Calu3 (cell line): ENCODE measurements at regions not wholly inside any gene's neighbourhood (a gene's known extent, or its start where the extent isn't known, plus 50 kb on each side); places are given as distances from the start of the nearest gene placed in this dataset.

Experiments used
- BruUV-seq: library from RNA; stranded (reverse); fragments of 400-500 nt; replicated peaks from 2 replicates; lab custom pipeline; 2021; lab: Mats Ljungman, UMichigan
- CTCF ChIA-PET: fragments of 300-600 bp; sonication (Branson Sonifier 250); formaldehyde crosslinking; loops from one replicate; lab custom pipeline; 2022; ENCODE audit warnings: antibody characterized with exemption; lab: Charles Lee
- DNase-seq: peaks from one replicate; pipeline ENCODE4 v3.0.0; 2022
- H3K27ac Mint-ChIP-seq: one replicate; pipeline ENCODE4 v1.8.0; 2022; ENCODE audit warnings: mixed read lengths; ENCODE audit not compliant: unreplicated experiment
- H3K27me3 Mint-ChIP-seq: one replicate; pipeline ENCODE4 v1.8.0; 2022; ENCODE audit warnings: mixed read lengths; ENCODE audit not compliant: unreplicated experiment
- H3K36me3 Mint-ChIP-seq: one replicate; pipeline ENCODE4 v1.8.0; 2022; ENCODE audit warnings: mild to moderate bottlenecking, moderate library complexity, mixed read lengths; ENCODE audit not compliant: insufficient read depth, unreplicated experiment
- H3K4me1 Mint-ChIP-seq: one replicate; pipeline ENCODE4 v1.8.0; 2022; ENCODE audit warnings: mild to moderate bottlenecking, low read depth, mixed read lengths; ENCODE audit not compliant: unreplicated experiment
- H3K4me3 Mint-ChIP-seq: one replicate; pipeline ENCODE4 v1.8.0; 2022; ENCODE audit warnings: mild to moderate bottlenecking, low read depth, moderate library complexity, mixed read lengths; ENCODE audit not compliant: unreplicated experiment
- H3K9me3 Mint-ChIP-seq: one replicate; pipeline ENCODE4 v1.8.0; 2022; ENCODE audit warnings: low read depth, mixed read lengths; ENCODE audit not compliant: unreplicated experiment
- CTCF ChIP-seq: fragments of 200-600 bp; IDR thresholded peaks from one replicate; pipeline ENCODE4 v1.8.0; 2022; ENCODE audit warnings: antibody characterized with exemption; ENCODE audit not compliant: unreplicated experiment
- intact Hi-C: fragments of 100-400 bp; cut with micrococcal nuclease; formaldehyde crosslinking; loops from one replicate; pipeline ENCODE4 v1.10.0; 2022; ENCODE audit not compliant: unreplicated experiment

- H3K4me3 Mint-ChIP-seq = no peak overlapping the region
- DNase-seq = no peak
These were observed 109.2 kb downstream of the TOMM20 start for GRCh38 chr1:235019471-235019870.

GRCh38 chr1:235018720-235019444 lies 109.8 kb downstream of the TOMM20 start:
- Mint-ChIP-seq H3K27ac (no peak overlapping the region), H3K9me3 (peaks cover 7% of the 10 kb centered on the region), H3K4me1 (peaks cover 19% of the 10 kb centered on the region), H3K4me3 (no peak overlapping the region), H3K36me3 (peaks cover 5% of the 10 kb centered on the region), H3K27me3 (no peaks in the 10 kb centered on the region)
- DNase-seq = no peak
- no TSS peak for BruUV-seq
- intact Hi-C loops = no loop called here
- TF ChIP-seq CTCF = no peak
- CTCF ChIA-PET = no interaction called here

More at GRCh38 chr1:235019471-235019870, 109.2 kb downstream of the TOMM20 start:
- CTCF ChIA-PET = no interaction called here
- H3K9me3 Mint-ChIP-seq = peaks cover 7% of the 10 kb centered on the region
- H3K27me3 Mint-ChIP-seq = no peaks in the 10 kb centered on the region
- intact Hi-C loops = no loop called here
- no peak overlapping the region for H3K27ac Mint-ChIP-seq
- no peak for TF ChIP-seq CTCF
- no TSS peak for BruUV-seq
- peaks cover 5% of the 10 kb centered on the region for H3K36me3 Mint-ChIP-seq
- H3K4me1 Mint-ChIP-seq = peaks cover 19% of the 10 kb centered on the region

- Mint-ChIP-seq H3K4me3 (no peak overlapping the region), H3K4me1 (peaks cover 19% of the 10 kb centered on the region), H3K27ac (no peak overlapping the region), H3K9me3 (peaks cover 7% of the 10 kb centered on the region), H3K27me3 (no peaks in the 10 kb centered on the region), H3K36me3 (peaks cover 5% of the 10 kb centered on the region)
- DNase-seq = no peak
- BruUV-seq = no TSS peak
- CTCF ChIA-PET = no interaction called here
- TF ChIP-seq CTCF = no peak
- intact Hi-C loops = no loop called here
These were observed 110.5 kb downstream of the TOMM20 start for GRCh38 chr1:235018161-235018560.

- intact Hi-C loops = no loop called here
- Mint-ChIP-seq H3K4me1 (peaks cover 19% of the 10 kb centered on the region), H3K27me3 (no peaks in the 10 kb centered on the region), H3K27ac (no peak overlapping the region), H3K4me3 (no peak overlapping the region), H3K36me3 (peaks cover 5% of the 10 kb centered on the region), H3K9me3 (peaks cover 7% of the 10 kb centered on the region)
- BruUV-seq = no TSS peak
- DNase-seq = no peak
- CTCF ChIA-PET = no interaction called here
- no peak for TF ChIP-seq CTCF
These were observed 110.9 kb downstream of the TOMM20 start for GRCh38 chr1:235017719-235018118.
